WERI-Rb-1 (cell line): ENCODE measurements at regions not wholly inside any gene's neighbourhood (a gene's known extent, or its start where the extent isn't known, plus 50 kb on each side); places are given as distances from the start of the nearest gene placed in this dataset.

Source experiments
- DNase-seq: peaks from one replicate; pipeline ENCODE4 v3.0.0-alpha.2; 2020
- H3K27ac ChIP-seq: fragments of 250-450 bp; sonication (Bioruptor Pico); 2 replicates; pipeline ENCODE4 v1.5.1; 2020; ENCODE audit warnings: mild to moderate bottlenecking, moderate library complexity
- H3K27me3 ChIP-seq: fragments of 250-450 bp; sonication (Bioruptor Pico); 2 replicates; pipeline ENCODE4 v1.5.1; 2021; ENCODE audit warnings: mild to moderate bottlenecking, low read depth, moderate library complexity; ENCODE audit not compliant: insufficient read depth, severe bottlenecking
- H3K36me3 ChIP-seq: fragments of 250-450 bp; sonication (Bioruptor Pico); 2 replicates; pipeline ENCODE4 v1.5.1; 2020; ENCODE audit warnings: mild to moderate bottlenecking, moderate library complexity
- H3K4me3 ChIP-seq: 2 replicates; pipeline ENCODE4 v1.5.1; 2011; ENCODE audit warnings: low read depth, mild to moderate bottlenecking, control low read depth, low read length
- H3K9me3 ChIP-seq: fragments of 250-450 bp; sonication (Bioruptor Pico); 2 replicates; pipeline ENCODE4 v1.5.1; 2021; ENCODE audit warnings: mild to moderate bottlenecking, moderate library complexity; ENCODE audit not compliant: severe bottlenecking
- CTCF ChIP-seq: IDR thresholded peaks from 2 replicates; pipeline ENCODE4 v1.5.1; 2011; ENCODE audit warnings: low read depth, mild to moderate bottlenecking, control low read depth, inconsistent platforms, low read length

- DNase-seq = no peak
- TF ChIP-seq CTCF = no peak
- no peak overlapping the region for H3K27ac ChIP-seq
- no peaks in the 10 kb centered on the region for H3K36me3 ChIP-seq
- no peak overlapping the region for H3K4me3 ChIP-seq
- H3K9me3 ChIP-seq = no peaks in the 10 kb centered on the region
- H3K27me3 ChIP-seq = no peaks in the 10 kb centered on the region
Observed at GRCh38 chr16:66304961-66305360, 61.5 kb upstream of the CDH5 start.

- no peak for TF ChIP-seq CTCF
- H3K4me3 ChIP-seq = no peak overlapping the region
- no peak overlapping the region for H3K27ac ChIP-seq
- no peaks in the 10 kb centered on the region for H3K9me3 ChIP-seq
- H3K36me3 ChIP-seq = no peaks in the 10 kb centered on the region
- no peaks in the 10 kb centered on the region for H3K27me3 ChIP-seq
- no peak for DNase-seq
Observed at GRCh38 chr16:66304151-66304550, 62.3 kb upstream of the CDH5 start.

GRCh38 chr16:66300501-66300900 lies 66.0 kb upstream of the CDH5 start:
- DNase-seq = no peak
- Histone ChIP-seq H3K27me3 (no peaks in the 10 kb centered on the region), H3K4me3 (no peak overlapping the region), H3K9me3 (no peaks in the 10 kb centered on the region), H3K27ac (no peak overlapping the region), H3K36me3 (no peaks in the 10 kb centered on the region)
- TF ChIP-seq CTCF = no peak

- no peaks in the 10 kb centered on the region for H3K36me3 ChIP-seq
- no peak overlapping the region for H3K27ac ChIP-seq
- H3K27me3 ChIP-seq = no peaks in the 10 kb centered on the region
- no peaks in the 10 kb centered on the region for H3K9me3 ChIP-seq
- H3K4me3 ChIP-seq = no peak overlapping the region
- no peak for TF ChIP-seq CTCF
- DNase-seq = no peak
Observed at GRCh38 chr16:66300037-66300436, 66.5 kb upstream of the CDH5 start.

GRCh38 chr16:66299349-66299748 lies 67.1 kb upstream of the CDH5 start:
- H3K27me3 ChIP-seq = no peaks in the 10 kb centered on the region
- H3K27ac ChIP-seq = no peak overlapping the region
- no peak for TF ChIP-seq CTCF
- no peaks in the 10 kb centered on the region for H3K9me3 ChIP-seq
- DNase-seq = no peak
- H3K36me3 ChIP-seq = no peaks in the 10 kb centered on the region
- H3K4me3 ChIP-seq = no peak overlapping the region

GRCh38 chr16:66298571-66299120 lies 67.8 kb upstream of the CDH5 start:
- H3K36me3 ChIP-seq = no peaks in the 10 kb centered on the region
- TF ChIP-seq CTCF = no peak
- H3K9me3 ChIP-seq = no peaks in the 10 kb centered on the region
- no peak overlapping the region for H3K27ac ChIP-seq
- no peak overlapping the region for H3K4me3 ChIP-seq
- no peaks in the 10 kb centered on the region for H3K27me3 ChIP-seq
- no peak for DNase-seq
